Activated CD8-positive, alpha-beta T cell treated with anti-CD3 and anti-CD28 coated beads for 36 hours (primary cell): ENCODE measurements at regions not wholly inside any gene's neighbourhood (a gene's known extent, or its start where the extent isn't known, plus 50 kb on each side); places are given as distances from the start of the nearest gene placed in this dataset.

Source experiments
- ATAC-seq: fragments of 200-7000 bp; cut with Tn5 transposase; one replicate; pipeline ENCODE4 v1.10.0; 2021; ENCODE audit warnings: mild to moderate bottlenecking, moderate library complexity
- CTCF ChIA-PET: fragments of 350-600 bp; sonication (Branson Sonifier 250); formaldehyde crosslinking; loops from one replicate; lab custom pipeline; 2021; ENCODE audit warnings: antibody characterized with exemption; lab: Charles Lee
- POLR2A ChIA-PET: fragments of 350-600 bp; sonication (Branson Sonifier 250); formaldehyde crosslinking; loops from one replicate; lab custom pipeline; 2021; ENCODE audit warnings: antibody characterized with exemption; lab: Charles Lee
- DNase-seq: peaks from one replicate; pipeline ENCODE4 v3.0.0-alpha.2; 2020
- H3K27ac Mint-ChIP-seq: one replicate; pipeline ENCODE4 v1.8.0; 2021; ENCODE audit warnings: mild to moderate bottlenecking, mixed read lengths
- H3K27me3 Mint-ChIP-seq: one replicate; pipeline ENCODE4 v1.8.0; 2021; ENCODE audit warnings: mixed read lengths
- H3K36me3 Mint-ChIP-seq: one replicate; pipeline ENCODE4 v1.8.0; 2021; ENCODE audit warnings: low read depth, mixed read lengths
- H3K4me1 Mint-ChIP-seq: one replicate; pipeline ENCODE4 v1.8.0; 2021; ENCODE audit warnings: low read depth, mixed read lengths
- H3K4me3 Mint-ChIP-seq: one replicate; pipeline ENCODE4 v1.8.0; 2021; ENCODE audit warnings: mild to moderate bottlenecking, moderate library complexity, mixed read lengths
- H3K9me3 Mint-ChIP-seq: one replicate; pipeline ENCODE4 v1.8.0; 2021; ENCODE audit warnings: mixed read lengths
- intact Hi-C: fragments of 100-400 bp; cut with micrococcal nuclease; formaldehyde crosslinking; loops from one replicate; pipeline ENCODE4 v1.10.0; 2022
- TF ChIP-seq, protein P1 (sequence below): fragments of 200-600 bp; IDR thresholded peaks from one replicate; pipeline ENCODE4 v1.8.0; 2022; ENCODE audit warnings: antibody characterized with exemption, mild to moderate bottlenecking

DNA sequence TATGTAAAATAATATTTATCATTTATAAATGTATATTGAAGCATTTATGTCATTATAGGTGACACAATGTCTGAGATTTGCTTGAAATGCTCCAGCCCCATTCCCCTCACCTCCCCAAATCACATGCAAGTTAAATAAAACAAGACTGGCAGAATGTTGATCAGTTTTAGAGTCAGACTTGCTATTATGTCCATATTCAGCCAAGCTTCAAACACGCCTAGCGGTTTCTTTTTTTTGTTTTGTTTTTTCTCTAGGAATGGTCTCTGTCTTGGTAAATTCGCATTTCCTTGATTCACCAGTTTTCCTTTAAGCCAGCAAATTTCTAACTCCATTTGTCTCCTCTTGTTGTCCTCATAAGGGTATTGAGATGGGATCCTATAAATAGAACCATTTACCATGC lies 153.0 kb upstream of the HMHB1 start:
- ATAC-seq (no peak), DNase-seq (no peak)
- Mint-ChIP-seq H3K27me3 (peaks cover 2% of the 10 kb centered on the region), H3K36me3 (no peaks in the 10 kb centered on the region), H3K27ac (no peak overlapping the region), H3K4me3 (no peak overlapping the region), H3K9me3 (no peaks in the 10 kb centered on the region), H3K4me1 (no peaks in the 10 kb centered on the region)
- POLR2A ChIA-PET: no interaction called here
- CTCF ChIA-PET: no interaction called here
- intact Hi-C loops: no loop called here
- TF ChIP-seq, protein P1, sequence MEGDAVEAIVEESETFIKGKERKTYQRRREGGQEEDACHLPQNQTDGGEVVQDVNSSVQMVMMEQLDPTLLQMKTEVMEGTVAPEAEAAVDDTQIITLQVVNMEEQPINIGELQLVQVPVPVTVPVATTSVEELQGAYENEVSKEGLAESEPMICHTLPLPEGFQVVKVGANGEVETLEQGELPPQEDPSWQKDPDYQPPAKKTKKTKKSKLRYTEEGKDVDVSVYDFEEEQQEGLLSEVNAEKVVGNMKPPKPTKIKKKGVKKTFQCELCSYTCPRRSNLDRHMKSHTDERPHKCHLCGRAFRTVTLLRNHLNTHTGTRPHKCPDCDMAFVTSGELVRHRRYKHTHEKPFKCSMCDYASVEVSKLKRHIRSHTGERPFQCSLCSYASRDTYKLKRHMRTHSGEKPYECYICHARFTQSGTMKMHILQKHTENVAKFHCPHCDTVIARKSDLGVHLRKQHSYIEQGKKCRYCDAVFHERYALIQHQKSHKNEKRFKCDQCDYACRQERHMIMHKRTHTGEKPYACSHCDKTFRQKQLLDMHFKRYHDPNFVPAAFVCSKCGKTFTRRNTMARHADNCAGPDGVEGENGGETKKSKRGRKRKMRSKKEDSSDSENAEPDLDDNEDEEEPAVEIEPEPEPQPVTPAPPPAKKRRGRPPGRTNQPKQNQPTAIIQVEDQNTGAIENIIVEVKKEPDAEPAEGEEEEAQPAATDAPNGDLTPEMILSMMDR: no peak

DNA sequence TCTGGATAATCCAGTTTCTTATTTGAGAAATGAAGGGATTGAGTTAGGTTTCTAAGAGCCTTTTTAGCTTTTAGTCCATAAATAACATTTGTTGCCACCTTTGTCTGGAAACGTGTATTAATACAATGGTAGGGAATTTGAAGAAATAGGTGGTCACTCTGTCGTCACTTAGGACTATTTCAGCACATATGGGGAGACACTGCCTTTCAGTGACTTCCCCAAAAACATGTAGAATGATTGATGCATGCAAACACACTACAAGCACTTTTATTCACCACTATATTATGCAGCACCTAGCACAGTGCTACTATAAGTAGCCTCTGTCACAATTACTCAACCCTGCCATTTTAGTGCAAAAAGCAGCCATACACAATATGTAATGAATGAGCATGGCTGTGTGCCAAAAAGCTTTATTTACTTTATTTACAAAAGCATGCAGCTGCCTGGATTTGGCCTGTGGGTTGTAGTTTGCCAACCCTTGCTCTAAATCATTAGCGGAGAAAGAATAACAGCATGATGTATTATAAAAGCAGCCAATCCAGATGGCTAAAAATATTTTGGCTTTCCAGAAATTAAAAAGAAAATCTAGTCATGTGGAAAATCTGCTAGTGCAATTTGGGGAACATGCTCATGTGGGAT lies 154.2 kb upstream of the HMHB1 start:
- H3K27me3 Mint-ChIP-seq: peaks cover 2% of the 10 kb centered on the region
- ChIA-PET CTCF (no interaction called here), POLR2A (no interaction called here)
- H3K9me3 Mint-ChIP-seq: no peaks in the 10 kb centered on the region
- H3K27ac Mint-ChIP-seq: no peak overlapping the region
- ATAC-seq: no peak
- DNase-seq: no peak
- H3K4me3 Mint-ChIP-seq: no peak overlapping the region
- H3K36me3 Mint-ChIP-seq: no peaks in the 10 kb centered on the region
- H3K4me1 Mint-ChIP-seq: peaks cover 4% of the 10 kb centered on the region
- intact Hi-C loops: no loop called here
- TF ChIP-seq, protein P1: no peak

DNA sequence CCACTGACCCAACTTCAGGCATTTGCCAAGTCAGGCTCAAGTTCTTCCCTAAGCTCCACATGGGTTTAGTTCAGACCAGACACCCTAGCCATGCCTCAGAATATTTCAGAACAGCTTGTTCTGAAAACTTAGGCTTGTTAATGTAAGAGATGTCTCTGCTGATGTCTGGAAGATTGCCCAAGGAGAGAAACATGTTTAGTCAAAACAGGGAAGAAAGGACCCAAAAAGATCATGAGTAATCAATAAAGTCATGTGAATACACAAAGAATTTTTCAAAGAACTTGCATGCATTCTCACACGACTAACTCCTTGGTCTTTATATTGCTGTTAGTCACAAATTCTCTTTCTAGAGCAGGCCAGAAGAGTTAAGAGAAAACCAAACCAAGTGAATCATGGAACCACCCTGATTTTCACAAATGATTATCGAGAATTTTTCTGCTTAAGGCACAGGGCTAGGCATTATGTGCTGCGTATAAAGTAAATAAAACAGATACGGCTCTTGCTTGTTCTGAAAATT lies 158.1 kb upstream of the HMHB1 start:
- POLR2A ChIA-PET: no interaction called here

GRCh38 chr5:143653256-143653655 lies 158.7 kb upstream of the HMHB1 start:
- Mint-ChIP-seq H3K9me3 (no peaks in the 10 kb centered on the region), H3K4me1 (peaks cover 11% of the 10 kb centered on the region), H3K4me3 (no peak overlapping the region), H3K27ac (no peak overlapping the region), H3K27me3 (peaks cover 2% of the 10 kb centered on the region), H3K36me3 (no peaks in the 10 kb centered on the region)
- peak; percentile 78 for ATAC-seq
- peak; percentile 10 for DNase-seq
- intact Hi-C loops: no loop called here
- ChIA-PET POLR2A (interaction anchor here (0.6 to 0.7 kb wide), 2 partner anchors 25 to 40 kb away, joined by 3 to 4 read pairs; no protein-coding TSS in a partner anchor), CTCF (no interaction called here)
- TF ChIP-seq, protein P1: no peak

More for the DNA sequence above, 158.1 kb upstream of the HMHB1 start:
- CTCF ChIA-PET: no interaction called here
- Mint-ChIP-seq H3K27me3 (peaks cover 2% of the 10 kb centered on the region), H3K9me3 (no peaks in the 10 kb centered on the region), H3K27ac (no peak overlapping the region), H3K4me1 (peaks cover 11% of the 10 kb centered on the region), H3K4me3 (no peak overlapping the region), H3K36me3 (no peaks in the 10 kb centered on the region)
- peak; percentile 22 for ATAC-seq
- TF ChIP-seq, protein P1: no peak
- intact Hi-C loops: no loop called here
- DNase-seq: no peak

DNA sequence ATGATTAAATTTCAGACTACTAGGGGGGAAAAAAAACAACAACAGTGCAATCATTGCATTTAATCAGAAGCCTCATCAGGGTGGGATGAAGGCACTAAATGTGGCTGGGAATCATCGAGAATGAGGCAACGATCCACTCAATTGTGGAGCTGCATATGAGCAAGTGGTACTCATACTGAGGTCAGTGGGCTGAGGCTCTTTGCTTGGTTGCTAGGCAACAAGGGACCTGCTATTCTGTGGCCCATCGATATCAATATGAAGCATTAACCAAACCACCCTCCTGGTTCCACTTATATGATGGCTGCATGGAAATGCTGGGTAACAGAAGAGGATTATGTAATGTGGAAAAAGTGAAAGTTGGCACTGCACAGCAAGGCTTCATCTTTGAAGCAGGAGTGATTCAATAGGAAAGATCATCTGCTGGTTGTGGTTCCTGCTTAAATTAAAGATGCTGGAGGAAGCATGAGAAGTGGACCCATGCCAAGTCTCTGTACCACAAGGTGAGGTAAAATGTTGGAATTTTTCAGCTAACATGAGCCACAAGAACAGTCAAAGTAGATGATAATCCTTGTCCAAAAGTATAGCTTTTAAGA lies 159.8 kb upstream of the HMHB1 start:
- H3K36me3 Mint-ChIP-seq: no peaks in the 10 kb centered on the region
- TF ChIP-seq, protein P1: no peak
- no peak overlapping the region for H3K27ac Mint-ChIP-seq
- ChIA-PET CTCF (interaction anchor here (0.8 kb wide), 1 partner anchor 174 kb away, joined by 3 read pairs; no protein-coding TSS in a partner anchor), POLR2A (interaction anchor here (0.7 kb wide), 1 partner anchor 41 kb away, joined by 3 read pairs; no protein-coding TSS in a partner anchor)
- H3K4me3 Mint-ChIP-seq: no peak overlapping the region
- no peaks in the 10 kb centered on the region for H3K9me3 Mint-ChIP-seq
- H3K27me3 Mint-ChIP-seq: no peaks in the 10 kb centered on the region
- peaks cover 11% of the 10 kb centered on the region for H3K4me1 Mint-ChIP-seq
- intact Hi-C loops: no loop called here
- DNase-seq: peak; percentile 34
- peak; percentile 45 for ATAC-seq
